PFSK-1 (cell line): ENCODE measurements at regions not wholly inside any gene's neighbourhood (a gene's known extent, or its start where the extent isn't known, plus 50 kb on each side); places are given as distances from the start of the nearest gene placed in this dataset.

ENCODE experiments used
- POLR2AphosphoS5 ChIP-seq: IDR thresholded peaks from 2 replicates; pipeline ENCODE4 v1.6.1; 2012; ENCODE audit warnings: low read depth, mild to moderate bottlenecking, control low read depth, low read length, moderate library complexity
- REST ChIP-seq, 2 experiments: IDR thresholded peaks; 2 replicates each; pipeline versions ENCODE4 v1.6.1 to v1.8.0; 2011 to 2012; ENCODE audit warnings: low read depth in 2 of 2, low read length in 2 of 2, control low read depth in 1 of 2, inconsistent platforms in 1 of 2, mild to moderate bottlenecking in 1 of 2, moderate library complexity in 1 of 2; ENCODE audit not compliant: insufficient read depth in 1 of 2
- SIN3A ChIP-seq: IDR thresholded peaks from 2 replicates; pipeline ENCODE4 v1.6.1; 2012; ENCODE audit warnings: mild to moderate bottlenecking, low read length, moderate library complexity, borderline replicate concordance; ENCODE audit not compliant: insufficient read depth
- TAF1 ChIP-seq: IDR thresholded peaks from 2 replicates; pipeline ENCODE4 v1.6.1; 2012; ENCODE audit warnings: low read length, control low read depth, borderline replicate concordance; ENCODE audit not compliant: insufficient read depth

DNA sequence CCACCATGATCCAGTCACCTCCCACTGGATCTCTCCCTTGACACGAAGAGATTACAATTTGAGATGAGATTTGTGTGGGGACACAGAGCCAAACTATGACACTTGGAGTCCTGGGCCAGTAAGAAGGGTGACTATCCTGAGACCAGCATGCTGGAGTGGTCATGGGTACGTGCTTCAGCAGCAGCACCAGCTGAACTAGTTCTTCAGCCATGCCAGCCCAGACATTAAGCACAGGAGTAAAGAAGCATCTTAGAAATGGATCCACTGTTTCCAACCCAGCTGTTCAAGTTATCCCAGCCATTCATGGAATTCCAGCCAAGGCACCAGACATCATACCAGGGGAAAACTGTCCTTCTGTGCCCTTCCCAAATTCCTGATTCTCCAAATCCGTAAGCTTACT is 370.0 kb downstream of the MAFB start:
- TF ChIP-seq POLR2AphosphoS5 = no peak
- TF ChIP-seq TAF1 = no peak
- no peak for TF ChIP-seq SIN3A
- no peak for TF ChIP-seq REST (IDR thresholded peaks at IDR 0.05; ENCODE audit: insufficient read depth in 1 of 2, low read depth in 2 of 2, low read length in 2 of 2)
